Hepatocyte (in vitro differentiated cells): ENCODE measurements at regions not wholly inside any gene's neighbourhood (a gene's known extent, or its start where the extent isn't known, plus 50 kb on each side); places are given as distances from the start of the nearest gene placed in this dataset.
"Not testable (repeated sequence)": the region's sequence is repeated elsewhere in the genome, so short reads cannot be mapped to it uniquely, and the experiment has no call there.

Experiments used
- DNase-seq: peaks from one replicate; pipeline ENCODE4 v3.0.0-alpha.2; 2016; ENCODE audit warnings: low spot score
- H2AFZ ChIP-seq: fragments of 200-600 bp; sonication (generic); 2 replicates; pipeline ENCODE4 v1.6.0; 2016; ENCODE audit warnings: antibody characterized with exemption, mild to moderate bottlenecking
- H3K27ac ChIP-seq: fragments of 200-600 bp; sonication (generic); 2 replicates; pipeline ENCODE4 v1.5.1; 2016; ENCODE audit warnings: mild to moderate bottlenecking
- H3K27me3 ChIP-seq: fragments of 200-600 bp; sonication (generic); 2 replicates; pipeline ENCODE4 v1.6.1; 2016
- H3K36me3 ChIP-seq: fragments of 200-600 bp; sonication (generic); replicated peaks from 2 replicates; pipeline ENCODE4 v1.5.1; 2016; ENCODE audit warnings: low read depth; ENCODE audit not compliant: insufficient read depth
- H3K4me1 ChIP-seq: fragments of 200-600 bp; sonication (generic); 2 replicates; pipeline ENCODE4 v1.5.1; 2016; ENCODE audit warnings: mild to moderate bottlenecking, moderate library complexity; ENCODE audit not compliant: insufficient read depth
- H3K4me2 ChIP-seq: fragments of 200-600 bp; sonication (generic); 2 replicates; pipeline ENCODE4 v1.6.0; 2016
- H3K4me3 ChIP-seq: fragments of 200-600 bp; sonication (generic); 2 replicates; pipeline ENCODE4 v1.5.1; 2016; ENCODE audit warnings: mild to moderate bottlenecking
- H3K79me2 ChIP-seq: fragments of 200-600 bp; sonication (generic); 2 replicates; pipeline ENCODE4 v1.6.0; 2017; ENCODE audit warnings: mild to moderate bottlenecking
- H3K9me2 ChIP-seq: fragments of 200-600 bp; sonication (generic); replicated peaks from 2 replicates; pipeline ENCODE4 v1.6.0; 2017; ENCODE audit warnings: mild to moderate bottlenecking; ENCODE audit not compliant: insufficient read depth
- H3K9me3 ChIP-seq: fragments of 200-600 bp; sonication (generic); 2 replicates; pipeline ENCODE4 v1.5.1; 2016; ENCODE audit warnings: low read depth, mild to moderate bottlenecking
- H4K20me1 ChIP-seq: fragments of 200-600 bp; sonication (generic); 2 replicates; pipeline ENCODE4 v1.6.0; 2016; ENCODE audit warnings: mild to moderate bottlenecking; ENCODE audit not compliant: insufficient read depth, poor library complexity, severe bottlenecking
- CTCF ChIP-seq: fragments of 200-600 bp; sonication (generic); IDR thresholded peaks from 2 replicates; pipeline ENCODE4 v1.5.1; 2016; ENCODE audit warnings: antibody characterized with exemption, mild to moderate bottlenecking; ENCODE audit not compliant: poor library complexity
- EZH2 ChIP-seq: fragments of 200-600 bp; sonication (generic); IDR thresholded peaks from 2 replicates; pipeline ENCODE4 v1.6.1; 2016; ENCODE audit warnings: antibody characterized with exemption, mild to moderate bottlenecking, borderline replicate concordance
- EZH2phosphoT487 ChIP-seq: fragments of 200-600 bp; sonication (generic); IDR thresholded peaks from one replicate; pipeline ENCODE4 v1.6.1; 2018; ENCODE audit warnings: antibody characterized with exemption, mild to moderate bottlenecking, low read depth, moderate library complexity; ENCODE audit not compliant: unreplicated experiment, severe bottlenecking
- WGBS: methylation state at CpG from one replicate; pipeline ENCODE4 v1.1.6; 2016; ENCODE audit warnings: low lambda C conversion rate; ENCODE audit errors: missing lambda C conversion rate; 5-methylcytosine and 5-hydroxymethylcytosine counted together

GRCh38 chr21:13980115-13980662 lies 230.6 kb downstream of the LIPI start:
- not testable (repeated sequence) for H4K20me1 ChIP-seq, H3K4me2 ChIP-seq, H3K4me3 ChIP-seq, H2AFZ ChIP-seq, H3K27ac ChIP-seq, H3K9me2 ChIP-seq, H3K4me1 ChIP-seq, H3K9me3 ChIP-seq, H3K27me3 ChIP-seq, H3K36me3 ChIP-seq, H3K79me2 ChIP-seq
- peak; percentile 6 for DNase-seq
- 44% methylated on average over 24 of the region's 42 CpGs for WGBS

- H3K4me3 ChIP-seq, DNase-seq, H3K4me2 ChIP-seq: not testable (repeated sequence)
Observed at GRCh38 chr21:13979608-13980007, 231.1 kb downstream of the LIPI start.

GRCh38 chr21:13974582-13974981 lies 236.2 kb downstream of the LIPI start:
- not testable (repeated sequence) for H3K36me3 ChIP-seq, H3K9me2 ChIP-seq, H3K27ac ChIP-seq, H3K9me3 ChIP-seq, H3K27me3 ChIP-seq, H3K79me2 ChIP-seq, H3K4me1 ChIP-seq, H3K4me3 ChIP-seq, DNase-seq, H4K20me1 ChIP-seq, H2AFZ ChIP-seq, H3K4me2 ChIP-seq

More at GRCh38 chr21:13979608-13980007, 231.1 kb downstream of the LIPI start:
- 84% methylated on average over 12 of the region's 26 CpGs for WGBS
- not testable (repeated sequence) for H3K9me3 ChIP-seq, H3K79me2 ChIP-seq, H3K27ac ChIP-seq, H3K9me2 ChIP-seq, H3K27me3 ChIP-seq, H4K20me1 ChIP-seq, H3K36me3 ChIP-seq, H2AFZ ChIP-seq, H3K4me1 ChIP-seq

- not testable (repeated sequence) for H3K9me3 ChIP-seq, H3K4me3 ChIP-seq
- WGBS: 84% methylated on average over 3 of the region's 3 CpGs
Observed at GRCh38 chr21:13969853-13970252, 240.9 kb downstream of the LIPI start.

GRCh38 chr21:13969002-13969401 lies 241.8 kb downstream of the LIPI start:
- not testable (repeated sequence) for H3K9me2 ChIP-seq, H4K20me1 ChIP-seq, H3K4me1 ChIP-seq, H3K9me3 ChIP-seq, H3K27me3 ChIP-seq, H3K27ac ChIP-seq, H3K4me2 ChIP-seq, H3K4me3 ChIP-seq, DNase-seq, H2AFZ ChIP-seq, H3K79me2 ChIP-seq, H3K36me3 ChIP-seq
- 65% methylated on average over 2 of the region's 2 CpGs for WGBS

More at GRCh38 chr21:13969853-13970252, 240.9 kb downstream of the LIPI start:
- H3K9me2 ChIP-seq, H3K79me2 ChIP-seq, DNase-seq, H3K27me3 ChIP-seq, H3K4me1 ChIP-seq, H3K4me2 ChIP-seq, H3K27ac ChIP-seq, H3K36me3 ChIP-seq, H2AFZ ChIP-seq, H4K20me1 ChIP-seq: not testable (repeated sequence)

- not testable (repeated sequence) for H4K20me1 ChIP-seq, H2AFZ ChIP-seq, H3K27me3 ChIP-seq, H3K4me2 ChIP-seq, H3K4me1 ChIP-seq, H3K9me3 ChIP-seq, H3K4me3 ChIP-seq, H3K27ac ChIP-seq, H3K79me2 ChIP-seq, H3K9me2 ChIP-seq, H3K36me3 ChIP-seq, DNase-seq
- WGBS: 55% methylated on average over 3 of the region's 3 CpGs
Observed at GRCh38 chr21:13963259-13963658, 247.5 kb downstream of the LIPI start.

GRCh38 chr21:13937236-13937635 lies 273.5 kb downstream of the LIPI start:
- H3K9me3 ChIP-seq: no peaks in the 10 kb centered on the region
- 88% methylated on average over 20 of the region's 21 CpGs for WGBS
- H3K27ac ChIP-seq: no peak overlapping the region
- no peak for DNase-seq
- no peaks in the 10 kb centered on the region for H3K9me2 ChIP-seq
- H4K20me1 ChIP-seq: no peaks in the 10 kb centered on the region
- no peaks in the 10 kb centered on the region for H3K36me3 ChIP-seq
- TF ChIP-seq EZH2: no peak
- no peak for TF ChIP-seq EZH2phosphoT487
- no peak for TF ChIP-seq CTCF
- H3K4me1 ChIP-seq: no peaks in the 10 kb centered on the region
- no peak overlapping the region for H2AFZ ChIP-seq
- H3K27me3 ChIP-seq: no peaks in the 10 kb centered on the region
- no peak overlapping the region for H3K4me3 ChIP-seq
- H3K79me2 ChIP-seq: no peaks in the 10 kb centered on the region
- no peak overlapping the region for H3K4me2 ChIP-seq

- H3K9me2 ChIP-seq, H3K79me2 ChIP-seq, H2AFZ ChIP-seq, H3K4me1 ChIP-seq, H3K27ac ChIP-seq, H4K20me1 ChIP-seq, H3K4me2 ChIP-seq, H3K4me3 ChIP-seq, H3K27me3 ChIP-seq, DNase-seq, H3K36me3 ChIP-seq, H3K9me3 ChIP-seq: not testable (repeated sequence)
- 88% methylated on average over 24 of the region's 38 CpGs for WGBS
Observed at GRCh38 chr21:13936033-13936937, 274.5 kb downstream of the LIPI start.
